ENCODE measurements at regions not wholly inside any gene's neighbourhood (a gene's known extent, or its start where the extent isn't known, plus 50 kb on each side); places are given as distances from the start of the nearest gene placed in this dataset.
A peak's percentile ranks its signal among the peaks of the same experiment; 100 is the strongest.

DNA sequence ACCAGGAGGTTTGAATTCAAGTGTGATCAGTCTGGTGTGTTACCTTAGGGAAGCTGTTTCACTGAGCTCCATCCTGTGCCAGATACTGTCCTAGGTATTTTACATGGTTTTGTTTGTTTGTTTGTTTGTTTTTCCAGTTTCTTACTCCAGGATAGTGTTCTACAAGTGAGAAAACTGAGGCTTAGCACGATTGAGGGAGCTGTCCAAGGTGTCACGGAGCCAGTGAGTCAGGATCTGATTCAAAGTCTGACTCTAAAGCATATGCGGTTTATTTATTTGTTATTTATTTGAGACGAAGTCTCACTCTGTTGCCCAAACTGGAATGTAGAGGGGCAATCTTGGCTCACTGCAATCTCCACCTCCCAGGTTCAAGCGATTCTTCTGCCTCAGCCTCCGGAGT, 79.7 kb upstream of the GNG2 start:
- FAIRE-seq, result no peak

DNA sequence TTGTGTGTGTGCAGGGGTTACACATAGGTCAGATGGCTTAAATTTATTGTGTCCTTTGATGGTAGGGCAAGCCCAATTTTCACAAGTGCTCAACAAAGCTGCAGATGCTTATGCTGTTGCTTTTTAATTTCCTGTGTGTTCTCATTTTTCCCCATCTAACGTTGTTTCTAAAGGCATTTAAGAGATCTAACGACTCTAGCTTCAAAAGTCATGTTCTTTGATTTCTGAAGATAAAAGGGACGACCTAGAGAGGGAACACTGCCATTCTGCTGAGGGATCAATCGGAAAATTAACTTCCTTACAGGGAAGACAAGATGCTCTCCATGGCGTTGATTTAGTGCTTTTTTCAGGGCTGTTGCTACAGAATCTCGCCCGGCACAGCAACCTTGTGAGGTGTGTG, 79.0 kb upstream of the GNG2 start:
- FAIRE-seq, result no peak

DNA sequence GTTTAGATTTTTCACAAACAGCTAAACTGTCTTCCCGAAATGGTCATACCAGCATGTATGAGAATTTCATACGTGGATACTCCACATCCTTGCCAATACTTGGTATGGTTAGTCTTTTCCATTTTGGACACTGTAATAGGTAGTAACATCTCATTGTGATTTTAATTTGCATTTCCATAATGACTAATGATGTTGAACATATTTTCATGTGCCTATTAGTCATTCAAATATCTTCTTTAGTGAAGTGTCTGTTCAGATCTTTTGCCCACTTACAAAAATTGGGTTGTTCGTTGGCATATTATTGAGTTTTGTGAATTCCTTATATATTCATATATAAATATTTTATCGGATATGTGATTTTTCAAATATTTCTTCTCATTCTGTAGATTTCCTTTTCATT, 78.0 kb upstream of the GNG2 start:
- no peak for FAIRE-seq

DNA sequence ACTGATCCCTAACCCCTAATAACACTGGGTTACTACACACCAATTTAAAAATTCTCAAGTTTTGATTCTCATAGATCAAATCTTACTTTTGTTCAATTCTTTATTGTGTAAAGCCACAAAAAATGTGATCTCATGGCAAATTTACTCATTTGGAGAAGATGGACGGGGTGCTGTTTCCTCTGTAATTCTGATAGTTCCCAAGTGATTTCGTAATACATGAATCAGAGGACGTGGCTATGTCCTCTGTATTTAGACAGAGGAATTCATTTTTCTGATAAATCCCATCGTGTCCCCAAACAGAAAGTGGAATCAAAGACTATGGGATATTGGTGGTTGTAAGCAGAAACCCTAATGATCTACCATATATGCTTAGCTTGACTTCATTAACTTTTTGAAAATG, 76.6 kb upstream of the GNG2 start:
- FAIRE-seq, result no peak

DNA sequence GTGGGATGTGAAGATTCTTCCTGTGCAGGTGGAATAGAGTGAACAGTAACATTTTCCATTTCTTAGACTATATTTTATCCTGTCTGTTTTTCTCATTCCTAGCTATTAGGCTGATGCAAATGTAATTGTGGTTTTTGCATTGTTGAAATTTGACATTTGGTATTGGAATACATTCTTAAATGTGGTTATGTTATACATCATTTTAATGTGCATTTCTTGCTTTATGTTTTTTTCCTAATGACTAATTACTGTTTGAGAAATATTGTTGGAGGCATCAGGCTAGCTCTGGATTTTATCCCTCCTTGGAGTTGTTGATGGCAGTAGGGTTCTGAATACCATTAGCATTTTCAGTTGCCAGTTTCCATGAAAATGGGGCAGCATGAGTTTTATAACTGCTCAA, 75.9 kb upstream of the GNG2 start:
- FAIRE-seq, result no peak

DNA sequence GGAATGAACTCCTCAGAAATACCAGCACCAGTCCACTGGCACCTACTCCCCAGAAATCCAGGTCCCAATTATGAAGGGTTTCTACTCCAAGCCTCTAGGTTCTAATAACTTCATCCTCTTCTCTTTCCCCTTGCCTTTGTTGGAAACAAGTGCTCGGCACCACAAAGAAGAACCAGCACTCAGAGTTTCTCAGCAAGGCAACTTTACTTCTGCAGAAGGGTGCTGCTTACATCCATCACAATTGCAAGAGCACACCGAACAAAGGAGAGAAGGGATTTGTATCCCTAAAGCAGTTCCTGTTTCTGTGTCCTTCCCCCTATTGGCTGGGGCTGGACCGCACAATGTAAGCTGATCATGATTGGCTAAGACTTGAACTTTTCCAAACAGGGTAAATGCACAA, 74.2 kb upstream of the GNG2 start:
- no peak for FAIRE-seq

DNA sequence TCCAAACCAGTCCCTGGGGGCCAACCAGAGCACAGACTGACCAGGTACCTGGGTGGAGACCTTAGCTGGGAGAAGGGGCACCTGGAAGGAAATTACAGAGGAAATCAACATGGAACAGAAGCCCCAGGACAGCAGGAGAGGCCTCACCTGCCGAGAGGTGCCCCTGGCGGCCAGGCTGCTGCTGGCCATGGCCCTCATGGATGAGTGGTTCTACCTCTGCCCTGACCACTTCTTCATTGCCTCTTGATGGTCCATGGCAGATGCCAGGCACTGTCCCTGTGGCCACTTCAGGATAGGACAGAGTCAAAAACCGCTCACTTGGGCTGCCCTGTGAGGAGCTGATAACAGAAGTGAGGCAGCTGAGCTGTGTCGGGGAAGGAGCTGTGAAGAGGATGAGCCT, 73.1 kb upstream of the GNG2 start:
- FAIRE-seq, result no peak

DNA sequence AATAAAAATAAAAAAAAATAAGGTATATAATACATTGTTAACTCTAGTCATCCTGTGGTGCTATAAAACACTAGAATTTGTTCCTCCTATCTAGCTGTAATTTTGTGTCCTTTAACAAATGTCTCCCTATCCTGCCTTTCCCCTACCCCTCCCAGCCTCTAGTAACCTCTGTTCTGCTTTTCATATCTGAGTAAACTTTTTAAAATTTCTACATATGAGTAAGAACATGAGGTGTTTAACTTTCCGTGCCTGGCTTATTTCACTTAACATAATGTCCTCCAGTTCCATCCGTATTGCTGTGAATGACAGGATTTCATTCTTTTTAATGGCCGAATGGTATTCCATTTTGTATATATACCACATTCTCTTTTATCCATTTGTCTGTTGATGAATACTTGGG, 71.3 kb upstream of the GNG2 start:
- no peak for FAIRE-seq

DNA sequence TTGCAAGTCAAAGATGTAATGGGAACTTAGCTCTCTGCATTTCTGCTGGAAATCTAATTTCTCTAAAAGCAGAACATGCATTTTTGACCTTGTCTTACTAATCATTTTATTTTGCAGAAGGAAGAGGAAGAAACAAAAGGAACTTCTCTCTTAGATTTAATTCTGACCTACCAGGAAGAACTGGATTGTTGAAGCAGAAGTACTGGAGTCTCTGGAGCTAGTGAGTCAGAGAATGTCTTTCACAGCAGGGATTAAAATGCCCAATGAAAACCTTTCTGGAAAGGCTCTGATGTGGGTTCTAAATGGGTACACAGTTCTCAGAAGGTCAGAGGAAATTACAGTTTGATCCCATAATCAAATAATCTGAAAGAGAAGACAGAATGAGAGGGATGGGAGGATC, 70.8 kb upstream of the GNG2 start:
- no peak for FAIRE-seq

DNA sequence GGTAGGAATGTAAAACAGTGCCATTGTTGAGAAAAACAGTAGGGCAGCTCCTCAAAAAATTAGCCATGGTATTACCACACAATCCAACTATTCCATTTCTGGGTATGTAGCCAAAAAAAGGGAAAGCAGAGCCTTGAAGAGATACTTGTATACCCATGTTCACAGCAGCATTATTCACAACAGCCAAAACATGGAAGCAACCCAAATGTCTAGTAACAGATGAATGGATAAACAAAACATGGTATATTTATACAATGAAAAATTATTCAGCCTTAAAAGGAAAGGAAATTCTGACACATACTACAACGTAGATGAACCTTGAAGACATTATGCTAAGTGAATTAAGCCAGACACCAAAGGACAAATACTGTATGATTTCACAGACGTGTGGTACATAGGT, 67.6 kb upstream of the GNG2 start:
- FAIRE-seq, result no peak

DNA sequence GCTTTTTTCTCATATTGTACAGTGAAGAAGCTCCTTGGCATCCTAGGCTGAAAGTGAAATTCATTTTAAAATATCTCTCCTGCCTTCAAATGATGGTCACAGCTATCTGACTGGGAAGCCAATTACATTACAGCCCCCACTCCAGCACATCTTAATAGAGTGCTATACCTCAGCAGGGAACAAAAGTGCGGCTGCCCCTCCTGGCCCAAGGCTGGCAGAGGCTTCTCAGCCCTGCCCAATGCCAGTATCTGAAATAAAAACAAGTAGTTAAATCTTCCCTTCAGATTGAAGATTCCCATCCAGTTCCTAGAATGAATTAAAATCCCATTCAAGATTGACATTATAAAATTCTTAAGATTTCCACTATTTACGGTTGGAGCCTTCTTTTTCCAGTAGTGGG, 54.9 kb upstream of the GNG2 start:
- FAIRE-seq, result no peak

DNA sequence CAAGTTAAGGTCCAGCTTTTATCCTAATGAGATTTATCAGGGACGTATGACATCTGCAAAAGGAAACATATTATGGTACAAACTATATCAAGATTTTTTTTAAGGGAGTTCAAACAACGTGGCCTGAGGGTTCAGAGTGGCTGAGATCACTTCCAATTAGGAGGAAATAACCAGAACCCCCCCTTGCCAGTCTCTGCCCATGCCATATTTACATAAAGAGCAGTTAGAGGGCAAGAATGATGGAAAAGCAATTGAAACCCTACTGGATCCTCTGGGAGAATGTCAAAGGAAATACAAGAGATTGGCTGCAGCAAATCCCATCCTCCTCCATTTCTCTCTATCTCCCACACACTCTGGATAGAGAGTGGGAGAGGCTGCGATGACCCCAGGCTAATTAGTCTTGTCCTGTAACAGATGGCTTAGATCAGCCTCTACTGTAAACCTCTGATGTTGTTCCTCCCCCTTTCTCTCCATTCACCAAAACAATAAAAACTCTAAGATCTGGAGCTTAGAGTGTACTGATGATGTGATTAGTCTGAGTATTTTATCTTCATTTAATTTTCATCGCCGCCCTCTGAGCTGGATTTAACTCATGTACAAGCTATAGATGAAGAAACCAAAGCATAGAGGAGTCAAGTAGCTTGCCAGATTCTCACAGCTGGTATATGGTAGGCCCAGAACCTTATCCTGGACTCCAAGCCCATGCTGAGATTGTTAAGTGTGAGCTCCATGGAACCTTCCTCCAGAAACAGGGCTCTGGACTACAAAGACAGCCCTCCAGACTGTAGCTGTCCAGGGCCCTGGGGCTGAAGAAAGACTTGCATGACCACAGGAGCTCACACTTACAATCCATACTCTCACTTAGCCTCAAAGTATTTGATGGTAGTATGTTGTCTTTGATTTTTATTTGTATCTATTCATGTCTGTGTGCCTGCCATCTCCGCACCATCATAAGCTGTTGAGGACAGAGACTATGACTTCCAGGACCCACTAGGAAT, 54.1 kb upstream of the GNG2 start:
- FAIRE-seq, result peak; percentile 94

DNA sequence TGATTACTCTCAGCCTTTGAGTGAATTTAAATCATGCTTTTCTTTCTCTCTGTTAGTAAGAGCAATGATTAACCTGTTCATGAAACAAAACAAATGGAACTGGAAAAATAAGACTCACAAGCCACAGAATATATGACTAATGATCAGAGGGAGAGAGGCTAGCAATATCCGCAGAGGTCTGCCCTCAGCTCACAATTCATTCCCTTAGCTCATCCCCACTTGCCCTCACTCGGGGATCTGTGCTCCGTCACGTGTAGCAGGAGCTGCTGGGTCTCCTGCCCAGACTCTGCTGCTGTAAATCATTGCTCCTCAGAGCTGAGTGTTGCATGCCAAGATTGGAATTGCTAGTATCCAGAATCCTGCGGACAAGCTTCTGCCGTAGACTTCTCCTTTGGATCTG, 53.1 kb upstream of the GNG2 start:
- FAIRE-seq, result no peak

Measured in endometrium (tissue), 2 donors.